ENCODE measurements at regions not wholly inside any gene's neighbourhood (a gene's known extent, or its start where the extent isn't known, plus 50 kb on each side); places are given as distances from the start of the nearest gene placed in this dataset.

- TF ChIP-seq, protein P1, sequence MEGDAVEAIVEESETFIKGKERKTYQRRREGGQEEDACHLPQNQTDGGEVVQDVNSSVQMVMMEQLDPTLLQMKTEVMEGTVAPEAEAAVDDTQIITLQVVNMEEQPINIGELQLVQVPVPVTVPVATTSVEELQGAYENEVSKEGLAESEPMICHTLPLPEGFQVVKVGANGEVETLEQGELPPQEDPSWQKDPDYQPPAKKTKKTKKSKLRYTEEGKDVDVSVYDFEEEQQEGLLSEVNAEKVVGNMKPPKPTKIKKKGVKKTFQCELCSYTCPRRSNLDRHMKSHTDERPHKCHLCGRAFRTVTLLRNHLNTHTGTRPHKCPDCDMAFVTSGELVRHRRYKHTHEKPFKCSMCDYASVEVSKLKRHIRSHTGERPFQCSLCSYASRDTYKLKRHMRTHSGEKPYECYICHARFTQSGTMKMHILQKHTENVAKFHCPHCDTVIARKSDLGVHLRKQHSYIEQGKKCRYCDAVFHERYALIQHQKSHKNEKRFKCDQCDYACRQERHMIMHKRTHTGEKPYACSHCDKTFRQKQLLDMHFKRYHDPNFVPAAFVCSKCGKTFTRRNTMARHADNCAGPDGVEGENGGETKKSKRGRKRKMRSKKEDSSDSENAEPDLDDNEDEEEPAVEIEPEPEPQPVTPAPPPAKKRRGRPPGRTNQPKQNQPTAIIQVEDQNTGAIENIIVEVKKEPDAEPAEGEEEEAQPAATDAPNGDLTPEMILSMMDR (IDR thresholded peaks at IDR 0.05; ENCODE audit: low read depth, low read length): no peak
- peaks cover 79% of the 10 kb centered on the region for H3K27me3 ChIP-seq (ENCODE audit: insufficient read depth, low read depth, severe bottlenecking)
- DNase-seq: no peak
- H3K36me3 ChIP-seq: no peaks in the 10 kb centered on the region
- H3K9me3 ChIP-seq (ENCODE audit: severe bottlenecking): no peaks in the 10 kb centered on the region
- no peak overlapping the region for H3K27ac ChIP-seq
- H3K4me3 ChIP-seq (ENCODE audit: low read depth, low read length): no peak overlapping the region
Measured at GRCh38 chr14:98868866-98869265, 403.1 kb downstream of the BCL11B start.

DNA sequence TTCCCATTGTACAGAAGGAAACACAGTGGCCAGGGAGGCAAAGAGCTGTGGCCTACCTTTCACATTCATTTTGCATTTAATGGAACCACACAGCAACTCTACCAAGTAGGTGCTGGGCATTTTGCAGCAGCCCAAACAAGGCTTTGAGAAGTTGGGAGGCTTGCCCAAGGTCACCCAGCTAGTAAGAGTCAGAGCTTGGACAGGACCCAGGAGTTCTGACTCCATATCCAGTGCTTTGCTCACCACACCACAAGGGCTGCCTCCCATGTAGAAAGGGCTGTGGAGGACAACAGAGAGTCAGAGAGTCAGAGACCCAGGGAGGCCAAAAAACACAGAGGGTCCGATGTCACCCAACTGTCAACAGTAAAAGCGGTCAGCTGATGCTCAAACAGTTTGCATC, 400.2 kb downstream of the BCL11B start:
- peaks cover 80% of the 10 kb centered on the region for H3K27me3 ChIP-seq (ENCODE audit: insufficient read depth, low read depth, severe bottlenecking)
- no peaks in the 10 kb centered on the region for H3K36me3 ChIP-seq
- no peaks in the 10 kb centered on the region for H3K9me3 ChIP-seq (ENCODE audit: severe bottlenecking)
- H3K27ac ChIP-seq: no peak overlapping the region
- no peak for DNase-seq
- TF ChIP-seq, protein P1 (IDR thresholded peaks at IDR 0.05; ENCODE audit: low read depth, low read length): no peak
- H3K4me3 ChIP-seq (ENCODE audit: low read depth, low read length): no peak overlapping the region

GRCh38 chr14:98877065-98877464, 394.9 kb downstream of the BCL11B start:
- TF ChIP-seq, protein P1 (IDR thresholded peaks at IDR 0.05; ENCODE audit: low read depth, low read length): no peak
- no peaks in the 10 kb centered on the region for H3K9me3 ChIP-seq (ENCODE audit: severe bottlenecking)
- DNase-seq: no peak

GRCh38 chr14:98878282-98878681, 393.7 kb downstream of the BCL11B start:
- Histone ChIP-seq H3K4me3 (ENCODE audit: low read depth, low read length) (no peak overlapping the region), H3K36me3 (no peaks in the 10 kb centered on the region), H3K27ac (no peak overlapping the region), H3K27me3 (ENCODE audit: insufficient read depth, low read depth, severe bottlenecking) (peaks cover 52% of the 10 kb centered on the region), H3K9me3 (ENCODE audit: severe bottlenecking) (no peaks in the 10 kb centered on the region)
- DNase-seq: no peak
- TF ChIP-seq, protein P1 (IDR thresholded peaks at IDR 0.05; ENCODE audit: low read depth, low read length): no peak

More at GRCh38 chr14:98877065-98877464, 394.9 kb downstream of the BCL11B start:
- Histone ChIP-seq H3K27ac (no peak overlapping the region), H3K27me3 (ENCODE audit: insufficient read depth, low read depth, severe bottlenecking) (peaks cover 57% of the 10 kb centered on the region), H3K4me3 (ENCODE audit: low read depth, low read length) (no peak overlapping the region), H3K36me3 (no peaks in the 10 kb centered on the region)

GRCh38 chr14:98886982-98887381, 385.0 kb downstream of the BCL11B start:
- TF ChIP-seq, protein P1 (IDR thresholded peaks at IDR 0.05; ENCODE audit: low read depth, low read length): no peak
- H3K4me3 ChIP-seq (ENCODE audit: low read depth, low read length): no peak overlapping the region
- peaks cover 85% of the 10 kb centered on the region for H3K27me3 ChIP-seq (ENCODE audit: insufficient read depth, low read depth, severe bottlenecking)
- no peaks in the 10 kb centered on the region for H3K9me3 ChIP-seq (ENCODE audit: severe bottlenecking)
- no peak overlapping the region for H3K27ac ChIP-seq
- no peaks in the 10 kb centered on the region for H3K36me3 ChIP-seq
- no peak for DNase-seq

DNA sequence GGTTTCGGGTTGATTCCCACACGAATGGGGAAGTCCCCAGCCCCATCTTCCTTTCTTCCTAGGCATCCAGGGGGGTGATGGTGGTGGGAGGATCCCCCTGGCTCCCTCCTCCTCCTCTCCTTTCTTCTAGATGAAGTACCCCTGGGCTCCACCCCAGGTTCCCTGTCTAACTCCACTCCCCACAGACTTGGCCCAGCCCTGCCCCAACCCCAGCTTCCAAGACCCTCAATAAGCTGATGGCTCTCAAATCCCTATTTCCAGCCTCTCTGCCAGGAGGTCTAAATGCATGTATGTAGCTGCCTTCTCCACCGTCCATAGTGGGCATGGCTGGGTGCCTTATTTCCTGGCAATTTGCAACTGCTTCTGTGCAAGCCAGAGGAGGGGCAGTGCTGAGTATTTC, 383.7 kb downstream of the BCL11B start:
- no peaks in the 10 kb centered on the region for H3K36me3 ChIP-seq
- H3K27ac ChIP-seq: no peak overlapping the region
- TF ChIP-seq, protein P1 (IDR thresholded peaks at IDR 0.05; ENCODE audit: low read depth, low read length): no peak
- H3K9me3 ChIP-seq (ENCODE audit: severe bottlenecking): no peaks in the 10 kb centered on the region
- H3K4me3 ChIP-seq (ENCODE audit: low read depth, low read length): no peak overlapping the region
- H3K27me3 ChIP-seq (ENCODE audit: insufficient read depth, low read depth, severe bottlenecking): peaks cover 91% of the 10 kb centered on the region
- DNase-seq: no peak
